Lower lobe of right lung (tissue), 2 donors: ENCODE measurements at regions not wholly inside any gene's neighbourhood (a gene's known extent, or its start where the extent isn't known, plus 50 kb on each side); places are given as distances from the start of the nearest gene placed in this dataset.

ENCODE experiments used
- ATAC-seq, 2 donors: fragments of 200-7000 bp; cut with Tn5 transposase; one replicate each; pipeline ENCODE4 v1.9.1; 2020 to 2022; ENCODE audit warnings: mild to moderate bottlenecking in 2 of 2, moderate library complexity in 2 of 2
- DNase-seq: peaks from one replicate; pipeline ENCODE4 v3.0.0-alpha.2; 2020
- H3K27ac ChIP-seq: fragments of 200-600 bp; one replicate; pipeline ENCODE4 v1.8.0; 2022
- H3K27me3 ChIP-seq: fragments of 200-600 bp; one replicate; pipeline ENCODE4 v1.8.0; 2022; ENCODE audit warnings: low read depth
- H3K36me3 ChIP-seq: fragments of 200-600 bp; one replicate; pipeline ENCODE4 v1.8.0; 2022; ENCODE audit warnings: mild to moderate bottlenecking
- H3K4me1 ChIP-seq: fragments of 200-600 bp; one replicate; pipeline ENCODE4 v1.8.0; 2022
- H3K4me3 ChIP-seq: fragments of 200-600 bp; one replicate; pipeline ENCODE4 v1.8.0; 2022; ENCODE audit warnings: mild to moderate bottlenecking
- H3K9me3 ChIP-seq: fragments of 200-600 bp; one replicate; pipeline ENCODE4 v1.8.0; 2022
- intact Hi-C: fragments of 100-400 bp; cut with DNase I; formaldehyde crosslinking; loops from one replicate; pipeline ENCODE4 v1.11.0; 2022
- TF ChIP-seq, protein P1 (sequence below): fragments of 200-600 bp; IDR thresholded peaks from one replicate; pipeline ENCODE4 v1.8.0; 2022; ENCODE audit warnings: antibody characterized with exemption, mild to moderate bottlenecking
- donor health status: DM: no; HTN: yes; CAD: no; lungs with severe emphysema.

DNA sequence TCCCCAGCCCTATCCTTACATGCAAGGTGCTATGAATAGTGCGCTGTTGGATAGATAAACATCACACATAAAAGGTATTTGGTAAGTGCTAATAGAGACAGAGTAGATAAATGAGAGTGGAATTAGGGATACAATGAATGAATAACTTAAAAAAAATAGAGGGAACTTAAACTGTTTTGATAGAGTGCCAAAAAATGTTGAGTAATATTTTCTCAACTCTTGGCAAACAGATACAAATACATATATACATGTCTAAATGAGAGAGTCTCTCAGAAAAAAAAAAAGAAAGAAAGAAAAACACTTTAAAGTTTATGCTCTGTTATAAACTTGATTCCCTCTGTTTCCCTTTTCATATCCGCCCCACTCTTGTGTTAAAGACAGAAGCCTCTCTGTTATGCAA is 667.4 kb downstream of the ROBO2 start:
- DNase-seq = no peak
- no peaks in the 10 kb centered on the region for H3K27me3 ChIP-seq
- H3K4me1 ChIP-seq = no peaks in the 10 kb centered on the region
- no peaks in the 10 kb centered on the region for H3K36me3 ChIP-seq
- no peak overlapping the region for H3K4me3 ChIP-seq
- no peak for ATAC-seq
- TF ChIP-seq, protein P1, sequence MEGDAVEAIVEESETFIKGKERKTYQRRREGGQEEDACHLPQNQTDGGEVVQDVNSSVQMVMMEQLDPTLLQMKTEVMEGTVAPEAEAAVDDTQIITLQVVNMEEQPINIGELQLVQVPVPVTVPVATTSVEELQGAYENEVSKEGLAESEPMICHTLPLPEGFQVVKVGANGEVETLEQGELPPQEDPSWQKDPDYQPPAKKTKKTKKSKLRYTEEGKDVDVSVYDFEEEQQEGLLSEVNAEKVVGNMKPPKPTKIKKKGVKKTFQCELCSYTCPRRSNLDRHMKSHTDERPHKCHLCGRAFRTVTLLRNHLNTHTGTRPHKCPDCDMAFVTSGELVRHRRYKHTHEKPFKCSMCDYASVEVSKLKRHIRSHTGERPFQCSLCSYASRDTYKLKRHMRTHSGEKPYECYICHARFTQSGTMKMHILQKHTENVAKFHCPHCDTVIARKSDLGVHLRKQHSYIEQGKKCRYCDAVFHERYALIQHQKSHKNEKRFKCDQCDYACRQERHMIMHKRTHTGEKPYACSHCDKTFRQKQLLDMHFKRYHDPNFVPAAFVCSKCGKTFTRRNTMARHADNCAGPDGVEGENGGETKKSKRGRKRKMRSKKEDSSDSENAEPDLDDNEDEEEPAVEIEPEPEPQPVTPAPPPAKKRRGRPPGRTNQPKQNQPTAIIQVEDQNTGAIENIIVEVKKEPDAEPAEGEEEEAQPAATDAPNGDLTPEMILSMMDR = no peak
- H3K27ac ChIP-seq = no peak overlapping the region
- intact Hi-C loops = no loop called here
- H3K9me3 ChIP-seq = no peaks in the 10 kb centered on the region

GRCh38 chr3:77709155-77709554 is 669.3 kb downstream of the ROBO2 start:
- DNase-seq (no peak), ATAC-seq (no peak)
- Histone ChIP-seq H3K27ac (no peak overlapping the region), H3K36me3 (no peaks in the 10 kb centered on the region), H3K27me3 (no peaks in the 10 kb centered on the region), H3K4me1 (no peaks in the 10 kb centered on the region), H3K4me3 (no peak overlapping the region), H3K9me3 (no peaks in the 10 kb centered on the region)
- intact Hi-C loops = no loop called here
- TF ChIP-seq, protein P1 = no peak

- ATAC-seq (no peak), DNase-seq (no peak)
- H3K4me3 ChIP-seq = no peak overlapping the region
- intact Hi-C loops = no loop called here
- no peaks in the 10 kb centered on the region for H3K27me3 ChIP-seq
- TF ChIP-seq, protein P1 = no peak
- no peaks in the 10 kb centered on the region for H3K4me1 ChIP-seq
- no peaks in the 10 kb centered on the region for H3K9me3 ChIP-seq
- H3K36me3 ChIP-seq = no peaks in the 10 kb centered on the region
- no peak overlapping the region for H3K27ac ChIP-seq
Measured at GRCh38 chr3:77718311-77718710, 678.4 kb downstream of the ROBO2 start.

DNA sequence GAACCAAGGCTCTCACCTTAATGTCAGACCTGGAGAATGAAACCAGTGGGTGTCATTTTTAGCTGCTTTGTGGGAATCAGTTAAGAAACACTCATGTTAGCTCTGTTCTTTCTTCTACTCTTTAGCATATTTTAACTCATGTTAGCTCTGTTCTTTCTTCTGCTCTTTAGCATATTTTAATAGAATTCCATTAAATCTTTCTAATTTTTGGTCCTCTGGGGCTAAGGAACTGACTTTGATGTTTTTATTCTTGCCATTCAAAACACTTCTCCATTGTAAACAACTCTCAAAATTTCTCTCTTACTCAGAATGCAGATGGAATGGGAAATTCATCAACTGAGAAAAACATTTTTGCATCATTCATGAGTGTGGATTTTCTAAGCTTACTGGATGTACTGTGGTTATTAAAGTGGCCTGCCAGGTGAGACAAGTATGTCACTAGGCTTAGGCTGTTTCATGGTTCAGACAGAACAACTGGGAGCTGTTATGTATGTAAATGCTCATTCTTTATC is 680.6 kb downstream of the ROBO2 start:
- no peak for ATAC-seq
- no peaks in the 10 kb centered on the region for H3K9me3 ChIP-seq
- TF ChIP-seq, protein P1 = no peak
- H3K36me3 ChIP-seq = no peaks in the 10 kb centered on the region
- DNase-seq = no peak
- H3K27ac ChIP-seq = no peak overlapping the region
- no peak overlapping the region for H3K4me3 ChIP-seq
- intact Hi-C loops = no loop called here
- no peaks in the 10 kb centered on the region for H3K27me3 ChIP-seq
- H3K4me1 ChIP-seq = no peaks in the 10 kb centered on the region

GRCh38 chr3:77726517-77726916 is 686.6 kb downstream of the ROBO2 start:
- intact Hi-C loops = no loop called here
- DNase-seq = no peak
- Histone ChIP-seq H3K9me3 (no peaks in the 10 kb centered on the region), H3K4me1 (no peaks in the 10 kb centered on the region), H3K36me3 (no peaks in the 10 kb centered on the region), H3K27me3 (no peaks in the 10 kb centered on the region), H3K4me3 (no peak overlapping the region), H3K27ac (no peak overlapping the region)
- ATAC-seq = no peak
- TF ChIP-seq, protein P1 = no peak

DNA sequence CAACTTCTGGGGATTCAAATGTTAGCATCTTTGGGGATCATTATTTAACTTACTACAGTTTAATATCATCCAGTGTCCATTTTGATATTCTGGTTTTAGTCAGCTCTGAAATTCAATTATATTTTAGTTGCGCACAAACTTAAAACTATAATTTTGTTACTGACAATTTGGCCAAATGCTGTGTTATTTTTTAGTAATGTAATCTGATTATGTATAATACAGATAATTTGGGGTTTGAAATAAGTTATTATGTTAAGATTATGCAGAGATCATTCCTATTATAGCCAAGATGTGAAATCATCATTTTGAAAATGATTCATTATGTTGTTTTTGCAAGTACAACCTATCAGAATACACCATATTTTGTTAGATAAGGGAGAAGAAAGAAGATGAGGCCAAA is 706.1 kb downstream of the ROBO2 start:
- no peaks in the 10 kb centered on the region for H3K36me3 ChIP-seq
- no peaks in the 10 kb centered on the region for H3K4me1 ChIP-seq
- H3K9me3 ChIP-seq = no peaks in the 10 kb centered on the region
- intact Hi-C loops = no loop called here
- TF ChIP-seq, protein P1 = no peak
- no peak overlapping the region for H3K27ac ChIP-seq
- ATAC-seq (no peak), DNase-seq (no peak)
- no peaks in the 10 kb centered on the region for H3K27me3 ChIP-seq
- H3K4me3 ChIP-seq = no peak overlapping the region
